ENCODE measurements at regions not wholly inside any gene's neighbourhood (a gene's known extent, or its start where the extent isn't known, plus 50 kb on each side); places are given as distances from the start of the nearest gene placed in this dataset.
"Not testable (repeated sequence)": the region's sequence is repeated elsewhere in the genome, so short reads cannot be mapped to it uniquely, and the experiment has no call there.

DNA sequence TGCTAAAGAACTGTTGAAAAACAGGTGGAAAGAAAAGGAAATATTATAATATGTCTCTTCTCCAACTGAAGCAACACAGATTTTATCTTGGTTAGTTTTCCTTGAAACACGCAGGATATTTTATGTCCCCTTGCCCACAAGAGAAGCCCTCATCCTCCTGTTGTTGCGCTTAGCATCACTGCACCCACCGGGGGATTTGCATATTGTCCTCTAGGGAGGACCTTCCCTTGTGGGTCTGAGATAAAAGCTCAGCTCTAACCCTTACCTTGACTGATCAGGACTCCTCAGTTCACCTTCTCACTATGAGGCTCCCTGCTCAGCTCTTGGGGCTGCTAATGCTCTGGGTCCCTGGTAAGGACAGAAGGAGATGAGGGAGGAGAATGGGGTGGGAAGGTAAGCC is 1294.2 kb downstream of the RPIA start:
- DNase-seq (ENCODE audit: low read depth); in situ Hi-C loops (cut with HindIII; ENCODE audit: low pct_unique_long_range_greater_than_20kb, low sequenced_read_pairs): not testable (repeated sequence)

- DNase-seq (ENCODE audit: low read depth); in situ Hi-C loops (cut with HindIII; ENCODE audit: low pct_unique_long_range_greater_than_20kb, low sequenced_read_pairs): not testable (repeated sequence)
These were observed 1295.1 kb downstream of the RPIA start for GRCh38 chr2:89986532-89986931.

- DNase-seq (ENCODE audit: low read depth); in situ Hi-C loops (cut with HindIII; ENCODE audit: low pct_unique_long_range_greater_than_20kb, low sequenced_read_pairs): not testable (repeated sequence)
These were observed 1305.3 kb downstream of the RPIA start for GRCh38 chr2:89996779-89997178.

DNA sequence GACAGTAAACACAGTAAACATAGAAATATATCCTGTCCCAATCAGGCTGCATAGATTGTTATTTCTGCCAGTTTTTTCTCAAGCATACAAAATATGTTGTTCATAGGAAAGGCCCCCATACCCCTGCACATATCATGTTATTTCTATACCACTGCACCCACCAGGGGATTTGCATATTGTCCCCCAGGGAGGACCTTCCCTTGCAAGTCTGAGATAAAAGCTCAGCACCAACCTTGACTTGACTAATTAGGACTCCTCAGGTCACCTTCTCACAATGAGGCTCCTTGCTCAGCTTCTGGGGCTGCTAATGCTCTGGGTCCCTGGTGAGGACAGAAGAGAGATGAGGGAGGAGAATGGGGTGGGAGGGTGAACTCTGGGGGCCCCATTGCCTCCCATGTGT is 1313.1 kb downstream of the RPIA start:
- DNase-seq (ENCODE audit: low read depth); in situ Hi-C loops (cut with HindIII; ENCODE audit: low pct_unique_long_range_greater_than_20kb, low sequenced_read_pairs): not testable (repeated sequence)

DNA sequence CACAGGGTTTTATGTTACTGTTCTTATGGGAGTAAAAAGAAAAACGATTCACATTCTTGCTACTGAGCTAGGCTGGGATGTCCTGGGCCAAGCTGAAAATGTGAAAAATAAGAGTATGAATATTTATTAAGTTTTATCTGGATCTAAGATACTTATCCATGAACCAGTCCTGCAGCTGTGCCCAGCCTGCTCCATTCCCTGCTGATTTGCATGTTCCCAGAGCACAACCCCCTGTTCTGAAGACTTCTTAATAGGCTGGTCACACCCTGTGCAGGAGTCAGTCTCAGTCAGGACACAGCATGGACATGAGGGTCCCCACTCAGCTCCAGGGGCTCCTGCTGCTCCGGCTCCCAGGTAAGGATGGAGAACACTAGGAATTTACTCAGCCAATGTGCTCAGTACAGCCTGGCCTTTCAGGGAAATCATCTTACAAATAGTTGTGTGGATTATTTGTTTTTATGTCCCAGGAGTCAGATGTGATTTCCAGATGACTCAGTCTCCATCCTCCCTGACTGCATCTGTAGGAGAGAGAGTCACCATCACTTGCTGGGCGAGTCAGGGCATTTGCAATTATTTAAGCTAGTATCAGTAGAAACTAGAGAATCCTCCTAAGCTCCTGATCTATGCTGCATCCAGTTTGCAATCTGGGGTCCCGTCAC is 1319.1 kb downstream of the RPIA start:
- in situ Hi-C loops (cut with HindIII; ENCODE audit: low pct_unique_long_range_greater_than_20kb, low sequenced_read_pairs); DNase-seq (ENCODE audit: low read depth): not testable (repeated sequence)

- in situ Hi-C loops (cut with HindIII; ENCODE audit: low pct_unique_long_range_greater_than_20kb, low sequenced_read_pairs); DNase-seq (ENCODE audit: low read depth): not testable (repeated sequence)
These were observed 1319.6 kb downstream of the RPIA start for GRCh38 chr2:90011101-90011443.

- in situ Hi-C loops (cut with HindIII; ENCODE audit: low pct_unique_long_range_greater_than_20kb, low sequenced_read_pairs); DNase-seq (ENCODE audit: low read depth): not testable (repeated sequence)
These were observed 1328.4 kb downstream of the RPIA start for GRCh38 chr2:90019908-90020307.

- DNase-seq (ENCODE audit: low read depth); in situ Hi-C loops (cut with HindIII; ENCODE audit: low pct_unique_long_range_greater_than_20kb, low sequenced_read_pairs): not testable (repeated sequence)
These were observed 1329.8 kb downstream of the RPIA start for GRCh38 chr2:90021234-90021633.

DNA sequence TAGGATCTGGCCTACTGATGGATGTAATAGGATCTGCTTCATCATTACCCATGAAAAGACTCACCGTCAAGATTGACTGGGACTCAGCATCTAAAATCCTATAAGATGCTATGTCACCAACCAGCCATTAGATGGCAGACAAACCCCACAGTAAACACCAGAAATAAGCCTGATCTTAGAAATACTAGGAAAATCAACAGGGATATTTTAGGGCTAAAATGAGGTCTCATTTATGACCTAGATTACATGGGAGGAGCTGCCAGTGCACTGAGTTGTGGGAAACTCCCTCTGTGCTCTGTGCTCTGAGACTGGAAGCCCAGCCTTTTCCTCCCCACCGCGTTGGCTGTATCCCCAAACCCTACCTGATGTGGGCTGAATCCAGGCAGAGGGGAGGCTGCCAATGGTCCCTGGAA is 1335.8 kb downstream of the RPIA start:
- DNase-seq (ENCODE audit: low read depth); in situ Hi-C loops (cut with HindIII; ENCODE audit: low pct_unique_long_range_greater_than_20kb, low sequenced_read_pairs): not testable (repeated sequence)

- DNase-seq (ENCODE audit: low read depth); in situ Hi-C loops (cut with HindIII; ENCODE audit: low pct_unique_long_range_greater_than_20kb, low sequenced_read_pairs): not testable (repeated sequence)
These were observed 1337.1 kb downstream of the RPIA start for GRCh38 chr2:90028381-90029079.

DNA sequence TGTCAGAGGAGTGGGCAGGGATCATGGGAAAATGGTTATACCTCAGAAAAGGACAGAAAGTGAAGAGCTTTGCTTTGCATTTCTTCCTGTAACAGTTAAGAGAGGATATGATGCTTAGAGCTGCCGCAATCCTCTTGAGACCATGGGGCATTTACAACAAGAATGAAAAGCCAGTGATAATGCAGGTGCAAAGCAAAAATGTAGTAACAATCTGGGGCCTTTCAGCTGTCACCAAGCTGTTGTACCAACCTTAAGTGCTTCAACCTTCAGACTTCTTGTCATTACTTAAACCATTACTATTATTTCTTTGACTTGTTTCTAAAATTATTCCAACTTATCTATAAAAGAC is 1337.6 kb downstream of the RPIA start:
- DNase-seq (ENCODE audit: low read depth); in situ Hi-C loops (cut with HindIII; ENCODE audit: low pct_unique_long_range_greater_than_20kb, low sequenced_read_pairs): not testable (repeated sequence)

GRCh38 chr2:90032269-90032668 is 1340.8 kb downstream of the RPIA start:
- in situ Hi-C loops (cut with HindIII; ENCODE audit: low pct_unique_long_range_greater_than_20kb, low sequenced_read_pairs); DNase-seq (ENCODE audit: low read depth): not testable (repeated sequence)

GRCh38 chr2:90036335-90036734 is 1344.9 kb downstream of the RPIA start:
- in situ Hi-C loops (cut with HindIII; ENCODE audit: low pct_unique_long_range_greater_than_20kb, low sequenced_read_pairs); DNase-seq (ENCODE audit: low read depth): not testable (repeated sequence)

DNA sequence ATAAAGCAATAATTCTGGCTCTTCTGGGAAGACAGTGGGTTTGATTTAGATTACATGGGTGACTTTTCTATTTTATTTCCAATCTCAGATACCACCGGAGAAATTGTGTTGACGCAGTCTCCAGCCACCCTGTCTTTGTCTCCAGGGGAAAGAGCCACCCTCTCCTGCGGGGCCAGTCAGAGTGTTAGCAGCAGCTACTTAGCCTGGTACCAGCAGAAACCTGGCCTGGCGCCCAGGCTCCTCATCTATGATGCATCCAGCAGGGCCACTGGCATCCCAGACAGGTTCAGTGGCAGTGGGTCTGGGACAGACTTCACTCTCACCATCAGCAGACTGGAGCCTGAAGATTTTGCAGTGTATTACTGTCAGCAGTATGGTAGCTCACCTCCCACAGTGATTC is 1347.6 kb downstream of the RPIA start:
- DNase-seq (ENCODE audit: low read depth); in situ Hi-C loops (cut with HindIII; ENCODE audit: low pct_unique_long_range_greater_than_20kb, low sequenced_read_pairs): not testable (repeated sequence)

GRCh38 chr2:90047776-90048175 is 1356.3 kb downstream of the RPIA start:
- in situ Hi-C loops (cut with HindIII; ENCODE audit: low pct_unique_long_range_greater_than_20kb, low sequenced_read_pairs), result not testable (repeated sequence)

GRCh38 chr2:90052113-90052631 is 1360.7 kb downstream of the RPIA start:
- DNase-seq (ENCODE audit: low read depth); in situ Hi-C loops (cut with HindIII; ENCODE audit: low pct_unique_long_range_greater_than_20kb, low sequenced_read_pairs): not testable (repeated sequence)

More at GRCh38 chr2:90047776-90048175, 1356.3 kb downstream of the RPIA start:
- not testable (repeated sequence) for DNase-seq (ENCODE audit: low read depth)

GRCh38 chr2:90069290-90069894 is 1377.9 kb downstream of the RPIA start:
- peak; percentile 42 for DNase-seq (ENCODE audit: low read depth)

GRCh38 chr2:90076311-90076710 is 1384.8 kb downstream of the RPIA start:
- in situ Hi-C loops (cut with HindIII; ENCODE audit: low pct_unique_long_range_greater_than_20kb, low sequenced_read_pairs), result no loop called here
- DNase-seq (ENCODE audit: low read depth), result no peak

More at GRCh38 chr2:90069290-90069894, 1377.9 kb downstream of the RPIA start:
- in situ Hi-C loops (cut with HindIII; ENCODE audit: low pct_unique_long_range_greater_than_20kb, low sequenced_read_pairs), result no loop called here

DNA sequence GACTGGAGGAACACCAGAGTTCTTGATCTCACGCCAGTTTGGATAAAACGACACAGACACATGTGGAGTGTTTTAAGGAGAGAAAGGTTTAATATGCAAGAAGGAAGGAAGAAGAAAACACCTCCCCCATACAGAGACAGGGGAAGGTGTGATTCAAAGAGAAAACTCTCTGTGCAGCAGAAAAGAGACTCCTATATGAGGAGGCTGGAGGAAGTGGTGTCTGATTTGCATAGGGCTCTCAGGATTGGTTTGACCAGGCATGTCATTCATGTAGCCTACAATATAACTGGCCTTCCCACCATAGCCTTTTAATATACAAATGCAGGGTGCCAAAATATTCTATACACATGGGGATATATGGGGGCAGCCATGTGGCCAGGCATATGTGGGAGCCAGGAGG is 1386.5 kb downstream of the RPIA start:
- DNase-seq (ENCODE audit: low read depth), result no peak
- in situ Hi-C loops (cut with HindIII; ENCODE audit: low pct_unique_long_range_greater_than_20kb, low sequenced_read_pairs), result no loop called here

Measured in Caki2 (cell line).